DND-41 (cell line): ENCODE measurements at regions not wholly inside any gene's neighbourhood (a gene's known extent, or its start where the extent isn't known, plus 50 kb on each side); places are given as distances from the start of the nearest gene placed in this dataset.

Experiments
- EZH2 ChIP-seq: IDR thresholded peaks from 3 replicates; pipeline ENCODE4 v1.6.1; 2012; ENCODE audit warnings: borderline replicate concordance, low read depth, mild to moderate bottlenecking, moderate library complexity, low read length, inconsistent platforms; ENCODE audit not compliant: severe bottlenecking
- TF ChIP-seq, protein P1 (sequence below): IDR thresholded peaks from 2 replicates; pipeline ENCODE4 v1.5.1; 2012; ENCODE audit warnings: borderline replicate concordance, low read length, moderate library complexity, mild to moderate bottlenecking; ENCODE audit not compliant: poor library complexity, severe bottlenecking; ENCODE audit errors: extremely low read depth

DNA sequence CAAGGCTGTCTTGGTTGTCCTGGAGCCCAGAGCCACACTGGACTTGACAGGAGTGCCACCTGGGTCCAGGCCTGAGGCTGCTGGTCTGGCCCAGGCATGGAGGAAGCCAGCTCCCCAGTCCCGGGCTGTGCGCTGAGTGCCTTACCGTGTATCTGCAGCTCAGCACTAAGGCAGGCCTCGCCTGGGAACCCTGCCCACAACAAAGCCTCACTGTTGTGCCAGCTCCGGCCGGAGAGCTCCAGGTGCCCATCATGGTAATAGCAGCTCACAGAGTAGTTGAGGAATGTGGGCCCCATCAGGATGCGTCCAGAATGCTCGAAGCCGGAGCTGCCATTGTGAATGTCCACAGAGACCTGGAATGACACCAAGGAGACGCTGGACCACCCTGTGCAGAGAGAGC, 72.2 kb downstream of the RMI2 start:
- TF ChIP-seq, protein P1, sequence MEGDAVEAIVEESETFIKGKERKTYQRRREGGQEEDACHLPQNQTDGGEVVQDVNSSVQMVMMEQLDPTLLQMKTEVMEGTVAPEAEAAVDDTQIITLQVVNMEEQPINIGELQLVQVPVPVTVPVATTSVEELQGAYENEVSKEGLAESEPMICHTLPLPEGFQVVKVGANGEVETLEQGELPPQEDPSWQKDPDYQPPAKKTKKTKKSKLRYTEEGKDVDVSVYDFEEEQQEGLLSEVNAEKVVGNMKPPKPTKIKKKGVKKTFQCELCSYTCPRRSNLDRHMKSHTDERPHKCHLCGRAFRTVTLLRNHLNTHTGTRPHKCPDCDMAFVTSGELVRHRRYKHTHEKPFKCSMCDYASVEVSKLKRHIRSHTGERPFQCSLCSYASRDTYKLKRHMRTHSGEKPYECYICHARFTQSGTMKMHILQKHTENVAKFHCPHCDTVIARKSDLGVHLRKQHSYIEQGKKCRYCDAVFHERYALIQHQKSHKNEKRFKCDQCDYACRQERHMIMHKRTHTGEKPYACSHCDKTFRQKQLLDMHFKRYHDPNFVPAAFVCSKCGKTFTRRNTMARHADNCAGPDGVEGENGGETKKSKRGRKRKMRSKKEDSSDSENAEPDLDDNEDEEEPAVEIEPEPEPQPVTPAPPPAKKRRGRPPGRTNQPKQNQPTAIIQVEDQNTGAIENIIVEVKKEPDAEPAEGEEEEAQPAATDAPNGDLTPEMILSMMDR = no peak
- TF ChIP-seq EZH2 = no peak
